ENCODE measurements at regions not wholly inside any gene's neighbourhood (a gene's known extent, or its start where the extent isn't known, plus 50 kb on each side); places are given as distances from the start of the nearest gene placed in this dataset.

GRCh38 chr12:75825686-75826085, 205.9 kb downstream of the PHLDA1 start:
- no peak overlapping the region for H3K4me3 ChIP-seq (ENCODE audit: low read length, poor library complexity, severe bottlenecking)
- H3K9me2 ChIP-seq (replicated peaks; ENCODE audit: low read depth, low read length) = no peaks in the 10 kb centered on the region
- peaks cover 9% of the 10 kb centered on the region for H3K4me1 ChIP-seq (ENCODE audit: insufficient read depth, low read length, poor library complexity, severe bottlenecking)
- H3K36me3 ChIP-seq (ENCODE audit: insufficient read depth, low read length) = no peaks in the 10 kb centered on the region
- TF ChIP-seq CTCF (conservative IDR thresholded peaks at IDR 0.05; ENCODE audit: low read length) (no peak), EZH2phosphoT487 (IDR thresholded peaks at IDR 0.05; ENCODE audit: borderline replicate concordance) (peak; percentile 52; the same call in 1 of the 2 replicates)
- no peaks in the 10 kb centered on the region for H4K20me1 ChIP-seq (ENCODE audit: insufficient read depth, low read length, poor library complexity, severe bottlenecking)
- no peaks in the 10 kb centered on the region for H3K79me2 ChIP-seq (ENCODE audit: insufficient read depth, low read length)
- no peaks in the 10 kb centered on the region for H3K9me3 ChIP-seq (ENCODE audit: insufficient read depth, low read depth, low read length)
- H3K9ac ChIP-seq (ENCODE audit: low read depth, low read length, poor library complexity, severe bottlenecking) = no peak overlapping the region
- no peak overlapping the region for H2AFZ ChIP-seq (ENCODE audit: low read length)
- H3K27me3 ChIP-seq (ENCODE audit: insufficient read depth, low read length, poor library complexity, severe bottlenecking) = peaks cover 78% of the 10 kb centered on the region
- H3K4me2 ChIP-seq (ENCODE audit: low read depth, low read length, poor library complexity, severe bottlenecking) = peak overlapping the region; percentile 30
- no peaks in the 10 kb centered on the region for H3F3A ChIP-seq (ENCODE audit: low read depth)

- Histone ChIP-seq H3K4me2 (ENCODE audit: low read depth, low read length, poor library complexity, severe bottlenecking) (no peak overlapping the region), H3K9ac (ENCODE audit: low read depth, low read length, poor library complexity, severe bottlenecking) (no peak overlapping the region), H3F3A (ENCODE audit: low read depth) (no peaks in the 10 kb centered on the region), H3K36me3 (ENCODE audit: insufficient read depth, low read length) (no peaks in the 10 kb centered on the region), H3K9me2 (replicated peaks; ENCODE audit: low read depth, low read length) (no peaks in the 10 kb centered on the region), H3K4me1 (ENCODE audit: insufficient read depth, low read length, poor library complexity, severe bottlenecking) (peaks cover 9% of the 10 kb centered on the region), H4K20me1 (ENCODE audit: insufficient read depth, low read length, poor library complexity, severe bottlenecking) (no peaks in the 10 kb centered on the region), H3K27me3 (ENCODE audit: insufficient read depth, low read length, poor library complexity, severe bottlenecking) (peaks cover 80% of the 10 kb centered on the region), H3K9me3 (ENCODE audit: insufficient read depth, low read depth, low read length) (no peaks in the 10 kb centered on the region), H3K4me3 (ENCODE audit: low read length, poor library complexity, severe bottlenecking) (no peak overlapping the region), H3K79me2 (ENCODE audit: insufficient read depth, low read length) (no peaks in the 10 kb centered on the region), H2AFZ (ENCODE audit: low read length) (no peak overlapping the region)
- TF ChIP-seq CTCF (conservative IDR thresholded peaks at IDR 0.05; ENCODE audit: low read length) = no peak
- TF ChIP-seq EZH2phosphoT487 (IDR thresholded peaks at IDR 0.05; ENCODE audit: borderline replicate concordance) = no peak
These were observed 208.1 kb downstream of the PHLDA1 start for GRCh38 chr12:75823475-75823874.

- no peaks in the 10 kb centered on the region for H3K9me3 ChIP-seq (ENCODE audit: insufficient read depth, low read depth, low read length)
- no peaks in the 10 kb centered on the region for H3K79me2 ChIP-seq (ENCODE audit: insufficient read depth, low read length)
- H3K27me3 ChIP-seq (ENCODE audit: insufficient read depth, low read length, poor library complexity, severe bottlenecking) = peaks cover 70% of the 10 kb centered on the region
- no peak overlapping the region for H2AFZ ChIP-seq (ENCODE audit: low read length)
- peaks cover 9% of the 10 kb centered on the region for H3K4me1 ChIP-seq (ENCODE audit: insufficient read depth, low read length, poor library complexity, severe bottlenecking)
- H3K4me3 ChIP-seq (ENCODE audit: low read length, poor library complexity, severe bottlenecking) = no peak overlapping the region
- H3F3A ChIP-seq (ENCODE audit: low read depth) = no peaks in the 10 kb centered on the region
- H3K36me3 ChIP-seq (ENCODE audit: insufficient read depth, low read length) = no peaks in the 10 kb centered on the region
- no peaks in the 10 kb centered on the region for H4K20me1 ChIP-seq (ENCODE audit: insufficient read depth, low read length, poor library complexity, severe bottlenecking)
- no peak for TF ChIP-seq EZH2phosphoT487 (IDR thresholded peaks at IDR 0.05; ENCODE audit: borderline replicate concordance)
- H3K9ac ChIP-seq (ENCODE audit: low read depth, low read length, poor library complexity, severe bottlenecking) = no peak overlapping the region
- H3K9me2 ChIP-seq (replicated peaks; ENCODE audit: low read depth, low read length) = no peaks in the 10 kb centered on the region
- no peak overlapping the region for H3K4me2 ChIP-seq (ENCODE audit: low read depth, low read length, poor library complexity, severe bottlenecking)
These were observed 209.2 kb downstream of the PHLDA1 start for GRCh38 chr12:75822416-75822815.

- Histone ChIP-seq H3K4me2 (ENCODE audit: low read depth, low read length, poor library complexity, severe bottlenecking) (no peak overlapping the region), H3K9me2 (replicated peaks; ENCODE audit: low read depth, low read length) (no peaks in the 10 kb centered on the region), H3K27me3 (ENCODE audit: insufficient read depth, low read length, poor library complexity, severe bottlenecking) (peaks cover 56% of the 10 kb centered on the region), H3K36me3 (ENCODE audit: insufficient read depth, low read length) (no peaks in the 10 kb centered on the region), H4K20me1 (ENCODE audit: insufficient read depth, low read length, poor library complexity, severe bottlenecking) (no peaks in the 10 kb centered on the region), H3K9me3 (ENCODE audit: insufficient read depth, low read depth, low read length) (no peaks in the 10 kb centered on the region), H3F3A (ENCODE audit: low read depth) (no peaks in the 10 kb centered on the region), H3K79me2 (ENCODE audit: insufficient read depth, low read length) (no peaks in the 10 kb centered on the region), H3K9ac (ENCODE audit: low read depth, low read length, poor library complexity, severe bottlenecking) (no peak overlapping the region), H3K4me3 (ENCODE audit: low read length, poor library complexity, severe bottlenecking) (no peak overlapping the region), H3K4me1 (ENCODE audit: insufficient read depth, low read length, poor library complexity, severe bottlenecking) (peaks cover 9% of the 10 kb centered on the region), H2AFZ (ENCODE audit: low read length) (no peak overlapping the region)
- TF ChIP-seq CTCF (conservative IDR thresholded peaks at IDR 0.05; ENCODE audit: low read length) (no peak), EZH2phosphoT487 (IDR thresholded peaks at IDR 0.05; ENCODE audit: borderline replicate concordance) (no peak)
These were observed 210.6 kb downstream of the PHLDA1 start for GRCh38 chr12:75820848-75821578.

Measured in Loucy (cell line).